GM21526 (cell line): ENCODE measurements at regions not wholly inside any gene's neighbourhood (a gene's known extent, or its start where the extent isn't known, plus 50 kb on each side); places are given as distances from the start of the nearest gene placed in this dataset.

ENCODE experiments used
- ATAC-seq: cut with Tn5 transposase; IDR thresholded peaks from one replicate; pipeline ENCODE4 v1.9.1; 2021; ENCODE audit warnings: moderate library complexity; ENCODE audit not compliant: unreplicated experiment, low FRiP score

DNA sequence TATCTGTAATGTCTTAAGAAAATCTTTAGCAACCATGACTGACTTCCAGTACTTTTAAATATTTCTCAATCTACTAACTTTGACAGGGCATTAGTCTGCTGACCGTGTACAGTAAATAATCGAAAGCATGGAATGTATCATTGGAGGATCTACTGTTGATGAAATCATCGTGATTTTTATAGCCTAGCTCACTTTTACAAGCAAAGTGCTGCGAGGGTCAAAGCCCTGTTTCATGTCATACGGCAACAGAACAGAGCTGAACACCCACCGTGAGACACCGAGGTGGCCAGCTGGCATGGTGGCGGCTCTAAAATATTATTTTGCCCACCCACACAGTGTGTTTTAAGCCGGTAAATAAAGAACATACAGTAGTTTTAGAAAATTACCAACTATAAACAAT, 679.3 kb downstream of the FAT4 start:
- ATAC-seq, result no peak

DNA sequence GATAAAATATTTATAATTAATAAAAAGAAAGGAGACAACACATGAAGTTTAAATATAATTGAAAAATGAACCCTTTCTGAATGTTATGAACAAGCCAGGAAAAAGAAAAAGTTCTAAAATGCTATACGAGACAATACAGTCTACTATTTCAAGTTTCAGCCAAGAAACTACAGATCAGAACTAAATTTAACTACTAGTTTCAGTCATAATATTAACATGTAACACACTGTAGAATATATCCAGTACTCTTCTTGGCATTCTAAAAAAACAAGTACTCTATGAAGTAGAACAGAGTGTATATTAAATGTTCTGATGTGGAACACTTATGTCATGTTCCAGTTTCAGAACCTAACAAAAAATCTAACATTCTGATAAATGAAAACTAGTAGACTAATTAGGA, 679.7 kb downstream of the FAT4 start:
- no peak for ATAC-seq

DNA sequence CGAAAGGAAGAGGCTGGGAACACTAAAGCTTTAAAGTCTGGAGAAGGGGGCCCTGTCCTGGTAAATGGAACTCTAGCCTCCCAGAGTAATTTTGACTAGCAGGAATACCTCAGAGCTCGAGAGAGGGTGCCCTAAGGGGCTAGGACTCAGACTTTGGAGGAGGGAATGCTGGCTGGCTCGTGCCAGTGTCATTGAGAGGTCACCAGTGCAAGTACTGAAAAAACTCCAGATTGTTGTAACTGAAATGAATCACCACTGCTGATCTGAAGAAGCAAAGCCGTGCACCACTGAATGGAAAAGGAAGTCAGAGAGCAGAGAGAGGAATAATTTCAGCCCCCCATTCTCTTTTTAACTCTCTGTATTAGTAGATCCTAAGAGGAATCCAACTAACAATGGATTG, 690.2 kb downstream of the FAT4 start:
- no peak for ATAC-seq

DNA sequence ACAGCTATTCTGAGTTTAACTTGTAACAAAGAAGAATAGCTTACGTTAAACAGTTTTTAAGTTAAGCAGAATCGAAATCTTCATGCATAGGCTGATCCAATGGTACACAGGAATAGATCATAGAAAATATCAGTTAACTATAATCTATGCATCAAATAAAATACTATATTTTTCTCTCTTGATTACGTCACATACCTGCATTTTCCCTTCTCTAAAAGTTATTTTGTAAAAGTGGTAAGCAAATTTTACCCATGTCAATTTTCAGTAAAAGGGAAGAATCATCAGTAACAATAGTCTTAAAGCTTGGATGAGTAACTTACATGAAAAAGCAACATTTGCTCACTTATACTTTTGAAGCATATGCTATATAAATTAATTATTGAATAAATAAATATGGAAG, 692.4 kb downstream of the FAT4 start:
- no peak for ATAC-seq

DNA sequence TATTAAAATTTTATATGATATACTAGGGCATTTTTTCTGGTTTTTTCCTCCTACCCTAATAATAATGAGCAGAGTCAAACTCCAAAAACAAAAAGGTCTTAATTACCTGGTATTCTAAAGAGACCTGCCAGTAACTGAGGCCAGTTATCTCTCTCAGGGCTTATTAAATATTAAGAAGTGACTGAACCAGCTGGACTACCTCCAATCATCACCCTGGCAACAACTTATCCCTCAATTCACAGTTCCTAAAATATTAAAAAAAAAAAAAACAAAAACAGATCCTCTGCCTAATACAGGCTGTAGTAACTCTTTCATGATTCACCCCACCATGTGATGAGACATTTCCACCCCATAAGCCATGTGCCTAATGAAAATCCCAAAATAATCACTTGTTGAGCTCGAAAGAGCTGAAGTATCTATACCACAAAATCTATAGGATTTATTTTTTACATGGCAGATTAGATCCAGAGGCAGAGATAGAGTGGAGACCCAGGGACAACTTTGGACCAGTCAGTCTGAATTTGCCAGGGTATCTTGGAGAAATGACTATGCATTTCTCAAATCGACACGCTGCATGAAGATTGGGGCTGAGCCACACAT, 698.0 kb downstream of the FAT4 start:
- ATAC-seq, result no peak

DNA sequence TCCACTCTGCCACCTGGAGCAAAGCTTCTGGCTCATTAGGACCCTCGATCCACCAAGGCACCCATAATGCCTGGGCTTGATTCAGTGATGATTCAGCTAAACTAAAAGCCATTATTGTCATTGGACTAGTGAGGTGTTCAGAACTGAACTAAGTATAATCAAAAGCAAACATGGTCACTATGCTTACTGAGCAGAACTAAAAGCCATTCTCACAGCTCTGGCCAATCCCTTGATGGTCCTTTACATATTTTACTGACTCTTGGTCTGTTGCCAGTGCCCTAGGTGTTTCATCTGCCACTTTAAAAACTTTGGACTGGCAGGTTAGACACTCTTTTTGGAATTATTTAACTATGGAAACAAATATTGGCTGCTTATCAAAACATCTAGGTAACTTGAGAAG, 703.5 kb downstream of the FAT4 start:
- ATAC-seq, result no peak

DNA sequence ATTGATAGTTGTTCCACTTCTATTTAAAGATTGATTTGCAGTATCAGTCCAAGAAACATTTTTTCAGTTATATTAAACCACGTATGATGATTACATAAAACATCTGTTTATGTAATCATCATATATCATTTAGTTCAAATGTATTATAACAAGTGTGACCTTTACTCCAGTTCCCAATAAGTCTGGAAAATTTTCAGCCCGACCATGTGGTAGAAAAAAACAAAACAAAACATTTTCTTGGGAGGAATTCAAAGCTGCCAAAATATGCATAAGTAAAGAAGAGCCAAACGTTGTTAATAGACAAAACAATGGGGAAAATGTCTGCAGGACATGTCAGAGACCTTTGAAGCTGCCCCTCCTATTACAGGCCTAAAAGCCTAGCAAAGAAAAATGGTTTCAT, 709.1 kb downstream of the FAT4 start:
- ATAC-seq, result no peak

DNA sequence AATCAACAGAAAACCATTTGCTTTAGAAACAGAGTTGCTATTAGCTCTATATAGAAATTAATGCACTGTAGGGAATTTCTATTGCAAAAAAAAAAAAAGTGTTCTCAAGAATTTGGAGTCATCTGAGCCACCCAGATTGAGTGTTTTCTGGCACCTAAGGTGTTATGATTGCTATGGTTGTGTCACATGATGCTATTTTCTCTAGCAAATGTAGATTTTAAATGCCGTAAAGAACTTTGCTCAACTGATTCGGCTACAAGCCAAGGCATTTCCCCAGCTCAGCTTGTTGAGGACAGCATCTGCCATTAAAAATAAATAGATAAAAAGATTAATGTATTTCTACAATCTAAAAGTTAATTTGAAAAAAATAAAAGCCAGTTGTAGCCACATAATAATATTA, 712.8 kb downstream of the FAT4 start:
- ATAC-seq, result no peak

DNA sequence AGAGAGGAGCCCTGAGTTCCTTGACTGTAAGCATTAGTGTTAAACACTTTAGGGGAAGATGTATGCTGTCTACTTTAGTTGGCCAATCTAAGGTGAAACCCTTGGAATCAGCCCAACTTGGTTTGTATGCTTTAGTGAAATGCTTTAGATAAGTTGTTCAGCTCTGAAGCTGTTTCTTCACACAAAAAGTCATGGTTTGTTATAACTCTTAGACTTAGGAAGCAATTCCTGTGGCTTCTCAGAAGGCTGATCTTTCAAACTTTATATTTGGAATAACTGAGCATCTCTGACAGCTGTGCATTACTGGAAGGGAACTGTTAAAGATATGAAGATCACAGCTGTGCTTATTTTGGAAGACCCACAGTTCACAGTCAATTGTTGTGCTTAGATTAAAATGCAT, 714.1 kb downstream of the FAT4 start:
- no peak for ATAC-seq

DNA sequence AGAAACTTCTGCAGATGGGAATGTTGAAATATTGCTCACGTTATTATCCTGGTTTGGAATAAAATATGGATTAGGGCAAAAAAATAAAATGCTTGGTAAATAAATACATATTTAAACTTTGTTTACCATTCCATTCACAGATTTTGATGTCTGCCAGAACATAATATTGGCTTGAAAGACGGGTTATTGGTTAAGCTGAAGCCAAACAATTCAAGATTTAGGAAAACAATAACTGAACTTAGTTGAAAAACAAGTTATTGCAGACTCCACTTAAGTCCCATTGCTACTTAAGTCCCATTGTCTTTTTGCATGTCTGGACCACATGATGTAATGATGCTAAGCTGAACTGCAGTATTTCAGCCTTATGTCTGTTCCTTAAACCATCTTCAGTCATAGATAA, 722.5 kb downstream of the FAT4 start:
- no peak for ATAC-seq

DNA sequence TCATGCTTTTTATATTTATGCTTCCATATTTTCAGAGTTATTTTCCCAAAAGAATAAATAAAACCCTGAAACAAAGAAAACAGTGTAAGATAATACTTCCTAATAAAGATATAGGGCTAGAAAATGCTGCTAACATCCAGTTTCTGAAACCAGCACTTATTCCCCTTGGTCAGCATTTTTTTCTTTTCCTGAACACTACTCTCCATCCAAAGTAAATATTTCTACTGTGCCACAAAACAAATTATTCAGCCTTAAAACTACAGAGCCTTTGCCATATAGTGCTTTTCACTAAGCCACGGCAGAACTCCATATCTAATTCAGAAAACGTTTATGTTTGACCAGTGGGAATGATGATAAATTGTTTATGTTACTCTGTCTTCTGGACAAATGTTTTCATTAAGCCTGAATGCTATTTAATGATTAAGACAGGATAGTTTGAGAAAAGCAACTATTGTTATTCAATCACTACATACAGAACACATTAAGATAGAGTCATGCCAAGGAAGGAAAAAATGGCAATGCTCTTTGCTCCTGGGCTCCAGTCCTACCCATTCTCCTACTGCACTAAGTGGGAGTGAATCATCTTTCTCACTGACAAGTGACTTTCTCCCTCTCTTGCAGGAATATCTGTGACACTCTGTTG, 723.9 kb downstream of the FAT4 start:
- no peak for ATAC-seq

DNA sequence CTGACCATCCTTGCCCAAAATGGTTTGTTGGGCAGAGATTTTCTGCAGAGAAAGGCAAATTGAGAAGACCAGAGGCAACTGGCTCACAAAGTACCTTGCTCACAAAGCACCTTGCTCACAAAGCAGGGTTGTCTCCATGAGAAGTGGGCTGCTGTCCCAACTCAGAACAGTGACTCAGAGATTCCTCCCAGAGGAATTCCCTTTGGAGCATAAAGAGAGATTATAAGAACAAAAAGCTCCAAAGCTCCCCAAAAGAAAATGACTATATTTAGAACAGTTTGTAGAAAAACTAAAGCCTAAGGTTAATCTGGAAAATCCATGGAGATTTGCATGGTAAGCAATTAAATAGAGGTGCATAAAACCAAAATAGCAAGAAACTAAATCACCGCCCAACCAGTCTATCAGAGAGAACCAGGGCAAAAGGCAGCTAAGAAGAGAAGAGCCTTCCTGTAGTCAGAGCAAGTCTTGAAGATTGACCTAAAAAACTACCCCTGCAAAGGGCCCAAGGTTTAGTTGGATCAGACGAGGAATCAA, 731.4 kb downstream of the FAT4 start:
- no peak for ATAC-seq

DNA sequence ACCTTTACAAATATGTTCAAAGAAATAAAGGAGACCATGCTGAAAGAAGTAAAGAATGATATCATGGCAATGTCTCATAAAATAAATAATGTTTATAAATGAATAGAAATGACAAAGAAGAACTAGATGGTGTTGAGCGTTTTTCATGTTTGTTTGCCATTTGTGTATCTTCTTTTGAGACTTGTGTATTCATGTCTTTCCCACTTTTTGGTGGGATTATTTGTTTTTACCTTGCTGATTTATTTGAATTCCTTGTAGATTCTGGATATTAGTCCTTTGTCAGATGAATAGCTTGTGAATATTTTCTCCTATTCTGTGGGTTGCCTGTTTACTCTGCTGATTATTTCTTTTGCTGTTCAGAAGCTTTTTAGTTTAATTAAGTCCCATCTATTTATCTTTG, 732.4 kb downstream of the FAT4 start:
- ATAC-seq, result no peak

DNA sequence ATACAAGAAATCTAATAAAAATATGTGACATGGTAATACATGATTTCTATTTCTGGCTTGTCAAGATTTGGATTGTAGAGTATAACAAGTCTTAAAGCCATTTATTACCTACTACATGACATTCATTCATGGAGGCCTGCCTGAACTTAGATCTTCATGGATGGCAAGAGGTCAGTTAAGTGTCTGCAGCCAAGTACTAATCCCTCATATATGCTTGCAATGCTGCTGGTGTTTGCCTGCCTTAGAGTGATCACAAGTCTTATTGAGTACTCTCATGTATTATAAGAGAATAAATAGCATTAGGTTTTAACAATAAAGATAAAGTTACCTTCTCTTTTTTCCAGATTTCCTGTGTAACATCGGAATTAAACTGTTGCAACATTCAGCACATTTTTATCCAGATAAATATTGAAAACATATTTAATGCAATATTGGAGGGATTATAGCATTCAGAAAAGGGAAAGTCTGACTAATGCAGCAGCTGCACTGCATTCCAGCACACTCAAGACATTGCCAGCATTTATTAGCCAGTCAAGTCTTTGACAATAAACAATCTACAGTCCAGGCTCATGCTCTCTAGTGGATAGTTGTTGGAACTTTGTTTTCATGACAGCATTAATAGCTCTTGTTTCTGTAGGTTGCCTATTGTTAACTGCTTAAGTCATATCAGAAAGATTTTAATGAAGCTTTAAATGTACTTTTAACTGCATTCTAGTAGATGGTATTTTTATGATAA, 737.1 kb downstream of the FAT4 start:
- no peak for ATAC-seq

DNA sequence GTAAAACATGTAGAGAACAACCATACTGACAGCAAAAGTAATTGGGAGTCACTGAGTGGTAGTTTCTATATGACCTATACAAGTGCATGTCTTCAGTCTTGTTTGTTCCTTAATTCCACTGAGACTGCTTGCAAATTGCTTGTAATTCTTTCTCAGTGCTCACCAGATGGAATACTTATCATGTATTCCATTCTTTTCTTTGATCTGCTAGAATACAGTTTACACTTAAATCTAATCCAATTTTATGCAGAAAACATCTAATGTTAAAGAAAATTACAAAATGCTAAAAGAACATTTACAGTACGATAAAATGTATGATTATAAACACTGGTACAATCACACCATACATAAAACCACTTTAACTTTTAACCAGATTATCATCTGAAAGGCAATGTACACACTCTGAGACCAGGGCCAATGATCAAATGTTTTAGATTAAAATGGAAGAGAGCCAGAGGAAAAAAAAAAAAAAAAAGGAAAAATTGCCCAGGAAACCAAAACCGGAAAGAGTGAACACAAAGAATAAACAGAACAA, 741.4 kb downstream of the FAT4 start:
- ATAC-seq, result no peak

DNA sequence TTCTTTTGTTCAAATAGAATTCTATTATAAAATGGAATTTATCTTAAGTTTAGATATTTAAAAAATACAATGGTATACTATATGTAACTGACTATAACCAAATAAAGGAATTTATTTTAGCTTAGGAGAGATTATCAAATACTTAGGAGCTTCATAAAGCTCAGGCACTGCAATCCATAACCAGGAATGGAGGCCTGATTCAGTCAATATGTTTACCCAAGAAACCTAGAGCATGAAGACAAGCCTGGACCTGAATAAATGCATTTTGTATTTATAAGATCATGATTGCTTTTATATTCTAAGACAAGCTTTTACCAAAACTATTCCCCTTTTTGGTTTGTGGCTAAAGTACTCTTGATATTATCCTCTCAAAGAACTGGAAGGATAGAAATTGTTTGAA, 742.6 kb downstream of the FAT4 start:
- ATAC-seq, result no peak

DNA sequence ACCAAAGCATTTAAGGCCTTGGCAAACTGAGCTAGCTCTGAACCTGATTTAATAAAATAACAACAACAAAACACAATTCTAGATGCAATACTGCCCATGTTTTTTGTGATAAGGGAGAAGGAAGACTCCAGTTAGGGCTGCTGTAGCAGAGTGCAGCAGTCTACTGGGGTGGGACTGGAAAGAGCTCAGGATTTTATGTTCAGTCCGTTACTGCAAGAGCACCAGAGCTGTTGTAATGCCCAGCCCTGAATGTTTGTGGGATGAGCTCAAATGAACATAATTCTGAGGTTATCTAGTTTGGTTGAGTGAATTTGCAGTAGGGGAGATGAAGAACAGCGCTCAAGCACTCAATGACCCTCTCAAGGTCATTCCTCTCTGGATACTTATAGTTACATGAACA, 743.8 kb downstream of the FAT4 start:
- no peak for ATAC-seq

DNA sequence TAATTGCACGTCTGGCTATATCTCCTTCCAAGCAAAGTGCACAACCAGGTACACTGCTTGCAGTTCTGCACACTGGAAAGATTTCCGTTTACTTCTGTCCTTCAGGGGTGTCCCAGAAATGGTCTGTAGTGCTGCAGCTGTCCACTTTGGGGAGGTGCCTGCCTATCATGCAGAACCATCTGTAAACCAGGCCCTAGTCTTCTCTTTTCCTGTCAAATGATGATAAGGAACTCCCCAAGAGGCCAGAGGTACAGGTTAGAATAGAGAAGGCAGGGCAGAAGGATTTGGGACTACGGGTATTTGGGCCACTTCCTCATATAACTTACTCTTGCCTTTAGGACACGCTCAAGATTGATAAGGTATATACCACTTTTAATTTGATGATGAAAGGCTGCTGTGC, 746.9 kb downstream of the FAT4 start:
- ATAC-seq, result no peak

DNA sequence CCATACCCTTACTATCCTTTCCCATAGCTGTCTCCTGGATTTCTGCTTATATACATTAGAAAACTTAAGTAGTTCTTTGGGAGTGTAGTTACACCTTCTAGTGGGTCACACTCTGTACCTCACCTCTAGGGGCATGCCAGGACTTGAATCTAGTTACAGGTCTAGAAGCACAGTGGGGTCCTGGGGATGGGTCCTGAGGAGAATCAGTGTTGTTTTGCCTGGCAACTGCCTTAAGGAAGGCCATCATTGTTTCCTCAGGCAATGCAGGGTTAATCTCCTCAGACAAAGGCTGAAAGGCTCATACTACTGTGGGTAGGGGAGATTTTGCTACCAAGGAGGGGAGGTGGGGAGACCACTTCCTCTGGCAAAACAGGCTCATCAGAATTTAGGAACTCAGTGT, 750.3 kb downstream of the FAT4 start:
- no peak for ATAC-seq

DNA sequence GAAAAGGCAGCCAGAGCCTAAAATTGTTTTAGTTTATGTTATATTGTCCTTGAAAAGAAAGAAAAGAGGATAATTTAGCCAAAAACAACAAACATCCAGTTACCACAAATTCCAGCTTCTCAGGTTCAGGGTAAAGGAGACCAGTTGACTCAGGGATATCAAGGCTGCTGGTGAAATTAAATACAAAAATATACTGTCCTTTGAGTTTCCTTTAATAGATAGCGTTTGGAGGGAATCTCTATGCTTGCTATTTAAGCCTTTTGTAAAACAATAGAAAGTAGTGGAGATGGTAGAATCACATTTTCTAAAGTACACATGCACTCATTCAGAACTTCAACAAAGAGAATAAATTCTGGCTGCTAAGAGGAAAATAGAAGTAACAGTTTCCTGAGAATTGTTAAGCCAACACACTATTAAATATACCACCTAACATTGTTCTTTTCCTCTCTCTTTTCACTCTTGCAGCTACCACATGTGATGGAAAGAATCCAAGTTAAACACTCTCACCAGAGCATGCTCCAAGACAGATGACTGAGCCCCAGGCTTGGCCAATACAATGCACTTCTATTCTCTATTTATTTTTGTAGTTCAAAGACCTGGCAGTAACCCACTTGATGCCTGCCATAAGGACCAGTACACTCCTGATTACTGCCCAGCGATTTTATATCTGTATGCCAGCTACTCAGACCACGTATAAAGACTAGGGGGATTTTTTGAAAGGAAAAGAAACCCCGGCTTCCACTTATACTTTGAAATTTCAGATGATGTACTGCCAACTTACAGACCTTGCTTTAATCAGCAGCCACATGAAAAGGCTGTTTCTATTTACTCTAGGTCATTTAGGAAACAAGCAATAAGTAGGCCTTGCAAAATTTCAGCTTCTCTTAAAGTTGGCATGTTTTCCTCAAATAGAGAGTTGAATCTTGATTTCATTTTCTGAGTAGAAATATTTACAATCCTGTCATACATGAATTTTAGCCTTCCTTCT, 756.9 kb downstream of the FAT4 start:
- no peak for ATAC-seq
